Smooth muscle cell (in vitro differentiated cells): ENCODE measurements at regions not wholly inside any gene's neighbourhood (a gene's known extent, or its start where the extent isn't known, plus 50 kb on each side); places are given as distances from the start of the nearest gene placed in this dataset.
"Not testable (repeated sequence)": the region's sequence is repeated elsewhere in the genome, so short reads cannot be mapped to it uniquely, and the experiment has no call there.

ENCODE experiments used
- DNase-seq: peaks from one replicate; lab custom pipeline; 2025; ENCODE audit not compliant: unreplicated experiment; lab: John Stamatoyannopoulos, UW
- H2AFZ ChIP-seq: fragments of 200-600 bp; sonication (generic); 2 replicates; pipeline ENCODE4 v1.6.0; 2016; ENCODE audit warnings: antibody characterized with exemption, low read depth, mild to moderate bottlenecking
- H3F3A ChIP-seq: fragments of 200-600 bp; sonication (generic); 2 replicates; pipeline ENCODE4 v1.6.0; 2017; ENCODE audit warnings: antibody characterized with exemption, low read depth
- H3K27ac ChIP-seq: fragments of 200-600 bp; sonication (generic); 2 replicates; pipeline ENCODE4 v1.5.1; 2016; ENCODE audit warnings: low read depth, mild to moderate bottlenecking
- H3K27me3 ChIP-seq: fragments of 200-600 bp; sonication (generic); 2 replicates; pipeline ENCODE4 v1.6.1; 2016; ENCODE audit warnings: low read depth, mild to moderate bottlenecking
- H3K36me3 ChIP-seq: fragments of 200-600 bp; sonication (generic); 2 replicates; pipeline ENCODE4 v1.5.1; 2016; ENCODE audit warnings: low read depth
- H3K4me1 ChIP-seq: fragments of 200-600 bp; sonication (generic); 2 replicates; pipeline ENCODE4 v1.5.1; 2016; ENCODE audit warnings: low read depth
- H3K4me2 ChIP-seq: fragments of 200-600 bp; sonication (generic); 2 replicates; pipeline ENCODE4 v1.6.0; 2016; ENCODE audit warnings: mild to moderate bottlenecking
- H3K4me3 ChIP-seq: fragments of 200-600 bp; sonication (generic); 2 replicates; pipeline ENCODE4 v1.5.1; 2016; ENCODE audit warnings: mild to moderate bottlenecking
- H3K79me2 ChIP-seq: fragments of 200-600 bp; sonication (generic); 2 replicates; pipeline ENCODE4 v1.6.0; 2016; ENCODE audit warnings: low read depth, mild to moderate bottlenecking
- H3K9ac ChIP-seq: fragments of 200-600 bp; sonication (generic); 2 replicates; pipeline ENCODE4 v1.6.0; 2016; ENCODE audit warnings: low read depth
- H3K9me3 ChIP-seq: fragments of 200-600 bp; sonication (generic); replicated peaks from 2 replicates; pipeline ENCODE4 v1.5.1; 2016; ENCODE audit warnings: low read depth
- H4K20me1 ChIP-seq: fragments of 200-600 bp; sonication (generic); 2 replicates; pipeline ENCODE4 v1.6.0; 2016; ENCODE audit warnings: low read depth
- WGBS: methylation state at CpG from one replicate; pipeline ENCODE4 v1.1.7; 2016; ENCODE audit warnings: low lambda C conversion rate; 5-methylcytosine and 5-hydroxymethylcytosine counted together
- TF ChIP-seq, protein P1 (sequence below): fragments of 200-600 bp; sonication (generic); IDR thresholded peaks from 2 replicates; pipeline ENCODE4 v1.5.1; 2017; ENCODE audit warnings: borderline replicate concordance, mild to moderate bottlenecking, antibody characterized with exemption; ENCODE audit not compliant: insufficient read depth, poor library complexity, severe bottlenecking

DNA sequence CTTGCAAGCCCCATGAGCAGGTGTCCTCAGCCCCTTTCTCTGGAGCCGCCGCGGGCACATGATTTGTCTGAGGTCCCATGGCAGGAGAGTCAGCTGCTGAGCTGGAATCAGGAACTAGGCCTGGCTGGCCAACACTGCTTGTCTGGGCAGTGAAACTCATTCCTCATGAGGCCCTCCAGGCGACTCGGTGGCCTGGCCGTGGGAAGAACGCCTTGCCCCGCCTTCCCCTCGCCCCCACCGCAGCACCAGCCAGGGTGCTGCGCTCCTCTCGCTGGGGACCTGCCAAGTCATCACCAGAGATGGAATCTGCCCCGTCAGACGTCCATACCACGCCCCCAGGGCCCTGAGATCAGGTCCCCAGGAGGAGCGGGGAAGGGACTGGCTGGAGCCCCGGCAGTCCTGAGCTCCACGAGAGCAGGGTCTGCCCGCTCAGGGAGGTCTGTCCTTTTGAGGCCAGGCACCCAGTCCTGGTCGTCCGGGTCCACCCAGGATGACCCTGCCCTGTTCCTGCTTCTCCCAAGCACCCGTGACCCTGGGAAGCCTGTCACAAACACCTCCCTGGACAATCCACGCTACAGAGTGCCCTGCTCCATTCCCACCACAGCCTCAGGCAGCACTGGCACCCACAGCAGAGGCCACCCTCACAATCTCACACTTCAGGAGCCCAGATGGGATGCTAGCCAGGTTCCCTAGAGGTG, 5414.5 kb upstream of the TPTE start:
- not testable (repeated sequence) for H2AFZ ChIP-seq, DNase-seq, H3K36me3 ChIP-seq, H3K27me3 ChIP-seq, H4K20me1 ChIP-seq, H3K4me2 ChIP-seq, H3K79me2 ChIP-seq, H3K4me3 ChIP-seq, H3K9ac ChIP-seq, H3K27ac ChIP-seq, H3F3A ChIP-seq, H3K4me1 ChIP-seq, H3K9me3 ChIP-seq
- WGBS: 84% methylated on average over 4 of the region's 23 CpGs

DNA sequence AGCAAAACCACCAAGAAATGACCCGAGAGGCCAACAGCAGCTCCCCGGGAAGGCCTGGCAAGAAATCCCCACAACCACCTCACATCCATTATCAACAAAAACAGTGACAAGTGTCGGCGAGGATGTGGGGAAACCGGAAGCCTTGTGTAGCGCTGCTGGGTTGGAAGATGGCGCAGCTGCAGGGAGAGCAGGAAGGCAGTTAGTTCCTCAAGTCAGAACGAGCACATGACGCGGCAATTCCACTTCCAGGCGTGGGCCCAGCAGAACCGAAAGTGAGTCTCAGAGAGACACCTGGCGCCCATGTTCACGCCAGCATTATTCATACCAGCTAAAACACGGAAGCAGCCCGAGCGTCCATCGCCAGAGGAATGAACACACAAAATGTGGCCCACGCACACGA, 5413.7 kb upstream of the TPTE start:
- not testable (repeated sequence) for H3K79me2 ChIP-seq, H3K9me3 ChIP-seq, H3F3A ChIP-seq, H3K9ac ChIP-seq, DNase-seq, H3K4me2 ChIP-seq, H3K27ac ChIP-seq, H3K4me1 ChIP-seq, H3K27me3 ChIP-seq, H3K36me3 ChIP-seq, H3K4me3 ChIP-seq, H2AFZ ChIP-seq, H4K20me1 ChIP-seq
- no CpG with 5 or more reads among the region's 20 CpGs for WGBS

DNA sequence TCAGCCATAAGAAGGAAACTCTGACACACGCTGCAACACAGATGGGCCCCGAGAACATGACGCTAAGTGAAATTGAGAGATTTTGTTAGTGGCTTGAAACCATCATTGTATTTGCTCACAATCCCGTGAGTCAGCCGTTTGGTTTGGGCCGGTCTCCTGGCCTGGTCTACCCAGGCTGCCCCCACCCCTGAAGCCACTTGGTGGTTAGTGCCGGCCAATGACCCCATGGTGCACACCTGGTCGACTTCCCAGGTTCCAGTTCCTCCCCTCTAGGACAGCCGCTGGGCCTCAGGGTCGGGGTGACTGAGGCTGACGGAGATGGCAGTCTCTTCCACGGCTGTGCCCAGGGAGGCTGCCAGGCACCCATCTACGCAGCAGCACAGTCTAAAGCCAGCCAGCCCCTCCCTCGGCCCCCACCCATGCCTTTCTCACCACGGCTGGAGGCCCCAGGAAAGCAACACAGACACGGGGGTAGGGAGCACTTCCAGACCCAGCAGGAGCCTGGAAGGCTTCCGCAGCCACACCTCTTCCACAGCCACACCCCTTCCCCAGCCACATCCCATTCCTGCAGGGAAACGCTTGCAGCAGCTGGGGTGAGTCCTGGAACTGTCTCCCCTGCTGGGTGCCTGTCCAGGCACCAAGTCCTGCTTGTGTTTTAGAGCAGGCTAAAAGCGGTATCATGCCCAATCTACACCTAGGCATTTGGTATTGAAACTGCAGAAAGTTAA, 5413.2 kb upstream of the TPTE start:
- DNase-seq, H3K4me2 ChIP-seq, H4K20me1 ChIP-seq, H3K27ac ChIP-seq, H3K79me2 ChIP-seq, H3F3A ChIP-seq, H3K4me3 ChIP-seq, H3K36me3 ChIP-seq, H3K9me3 ChIP-seq, H3K4me1 ChIP-seq, H2AFZ ChIP-seq, H3K9ac ChIP-seq, H3K27me3 ChIP-seq: not testable (repeated sequence)
- WGBS: 22% methylated on average over 2 of the region's 19 CpGs

DNA sequence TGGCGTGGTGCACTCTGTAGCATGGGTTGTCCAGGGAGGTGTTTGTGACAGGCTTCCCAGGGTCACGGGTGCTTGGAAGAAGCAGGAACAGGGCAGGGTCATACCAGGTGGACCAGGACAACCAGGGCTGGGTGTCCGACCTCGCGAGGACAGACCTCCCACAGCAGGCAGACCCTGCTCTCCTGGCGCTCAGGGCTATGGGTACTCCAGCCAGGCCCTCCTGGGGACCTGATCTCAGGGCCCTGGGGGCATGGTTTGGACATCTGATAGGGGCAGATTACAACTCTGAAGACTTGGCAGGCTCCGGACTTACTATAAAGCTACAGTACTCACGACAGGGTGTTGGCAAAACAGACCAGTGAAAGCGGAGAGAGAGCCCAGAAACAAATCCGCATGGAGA, 5410.2 kb upstream of the TPTE start:
- H3K4me2 ChIP-seq, H3K4me3 ChIP-seq, H3K9ac ChIP-seq, H4K20me1 ChIP-seq, DNase-seq, H3K4me1 ChIP-seq, H3K36me3 ChIP-seq, H3F3A ChIP-seq, H3K27me3 ChIP-seq, H3K9me3 ChIP-seq, H3K27ac ChIP-seq, H2AFZ ChIP-seq, H3K79me2 ChIP-seq: not testable (repeated sequence)
- WGBS: 97% methylated on average over 6 of the region's 10 CpGs

DNA sequence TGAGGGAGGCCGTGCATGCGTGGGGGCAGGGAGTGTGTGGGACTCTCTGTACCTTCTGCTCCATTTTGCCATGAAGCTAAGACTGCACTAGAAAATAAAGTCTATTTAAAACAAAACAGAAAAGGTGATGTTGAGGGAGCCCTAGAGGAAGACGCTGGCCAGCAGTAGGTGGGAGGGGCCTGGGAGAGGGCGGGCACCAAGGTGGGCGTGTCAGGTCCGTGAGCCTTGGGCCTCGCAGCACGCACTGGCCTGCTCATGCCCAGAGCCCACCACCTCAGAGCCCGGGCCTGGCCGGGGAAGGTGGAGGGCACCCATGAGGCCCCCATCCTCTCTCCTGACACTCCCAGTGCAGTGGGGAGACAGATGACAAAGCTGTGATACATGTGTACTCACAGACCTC, 5408.3 kb upstream of the TPTE start:
- not testable (repeated sequence) for H3K36me3 ChIP-seq, H3K79me2 ChIP-seq
- WGBS: no CpG with 5 or more reads among the region's 10 CpGs

DNA sequence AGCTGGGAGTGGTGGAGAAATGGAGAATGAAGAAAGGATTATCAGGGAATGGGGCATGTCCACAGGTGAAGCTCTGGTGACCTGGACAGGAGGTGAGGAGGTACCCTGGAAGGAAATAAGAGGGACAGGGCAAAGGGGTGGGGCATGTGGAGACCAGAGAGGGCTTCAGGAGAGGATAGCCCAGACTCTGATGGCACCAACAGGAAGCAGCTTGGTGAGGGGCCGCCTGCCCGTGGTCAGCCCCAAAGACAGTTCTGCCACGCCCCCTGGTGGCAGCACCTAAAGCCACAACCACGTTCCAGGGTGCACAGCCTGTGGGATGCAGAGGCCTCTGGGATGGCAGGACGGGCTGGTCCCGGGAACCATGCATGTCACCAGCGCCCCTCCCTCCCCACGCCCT, 5406.9 kb upstream of the TPTE start:
- not testable (repeated sequence) for H3K36me3 ChIP-seq, H2AFZ ChIP-seq, H3K27ac ChIP-seq, H3K4me3 ChIP-seq, H3K4me1 ChIP-seq, H3F3A ChIP-seq, H3K9ac ChIP-seq, H3K4me2 ChIP-seq, H3K9me3 ChIP-seq, H3K79me2 ChIP-seq, H3K27me3 ChIP-seq, H4K20me1 ChIP-seq, DNase-seq
- TF ChIP-seq, protein P1, sequence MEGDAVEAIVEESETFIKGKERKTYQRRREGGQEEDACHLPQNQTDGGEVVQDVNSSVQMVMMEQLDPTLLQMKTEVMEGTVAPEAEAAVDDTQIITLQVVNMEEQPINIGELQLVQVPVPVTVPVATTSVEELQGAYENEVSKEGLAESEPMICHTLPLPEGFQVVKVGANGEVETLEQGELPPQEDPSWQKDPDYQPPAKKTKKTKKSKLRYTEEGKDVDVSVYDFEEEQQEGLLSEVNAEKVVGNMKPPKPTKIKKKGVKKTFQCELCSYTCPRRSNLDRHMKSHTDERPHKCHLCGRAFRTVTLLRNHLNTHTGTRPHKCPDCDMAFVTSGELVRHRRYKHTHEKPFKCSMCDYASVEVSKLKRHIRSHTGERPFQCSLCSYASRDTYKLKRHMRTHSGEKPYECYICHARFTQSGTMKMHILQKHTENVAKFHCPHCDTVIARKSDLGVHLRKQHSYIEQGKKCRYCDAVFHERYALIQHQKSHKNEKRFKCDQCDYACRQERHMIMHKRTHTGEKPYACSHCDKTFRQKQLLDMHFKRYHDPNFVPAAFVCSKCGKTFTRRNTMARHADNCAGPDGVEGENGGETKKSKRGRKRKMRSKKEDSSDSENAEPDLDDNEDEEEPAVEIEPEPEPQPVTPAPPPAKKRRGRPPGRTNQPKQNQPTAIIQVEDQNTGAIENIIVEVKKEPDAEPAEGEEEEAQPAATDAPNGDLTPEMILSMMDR: peak; percentile 10
- no CpG with 5 or more reads among the region's 8 CpGs for WGBS

More for the DNA sequence above, 5408.3 kb upstream of the TPTE start:
- H3K9me3 ChIP-seq, H3K4me3 ChIP-seq, H3K27ac ChIP-seq, H3K4me2 ChIP-seq, H3K4me1 ChIP-seq, H3F3A ChIP-seq, H2AFZ ChIP-seq, DNase-seq, H3K27me3 ChIP-seq, H3K9ac ChIP-seq, H4K20me1 ChIP-seq: not testable (repeated sequence)

DNA sequence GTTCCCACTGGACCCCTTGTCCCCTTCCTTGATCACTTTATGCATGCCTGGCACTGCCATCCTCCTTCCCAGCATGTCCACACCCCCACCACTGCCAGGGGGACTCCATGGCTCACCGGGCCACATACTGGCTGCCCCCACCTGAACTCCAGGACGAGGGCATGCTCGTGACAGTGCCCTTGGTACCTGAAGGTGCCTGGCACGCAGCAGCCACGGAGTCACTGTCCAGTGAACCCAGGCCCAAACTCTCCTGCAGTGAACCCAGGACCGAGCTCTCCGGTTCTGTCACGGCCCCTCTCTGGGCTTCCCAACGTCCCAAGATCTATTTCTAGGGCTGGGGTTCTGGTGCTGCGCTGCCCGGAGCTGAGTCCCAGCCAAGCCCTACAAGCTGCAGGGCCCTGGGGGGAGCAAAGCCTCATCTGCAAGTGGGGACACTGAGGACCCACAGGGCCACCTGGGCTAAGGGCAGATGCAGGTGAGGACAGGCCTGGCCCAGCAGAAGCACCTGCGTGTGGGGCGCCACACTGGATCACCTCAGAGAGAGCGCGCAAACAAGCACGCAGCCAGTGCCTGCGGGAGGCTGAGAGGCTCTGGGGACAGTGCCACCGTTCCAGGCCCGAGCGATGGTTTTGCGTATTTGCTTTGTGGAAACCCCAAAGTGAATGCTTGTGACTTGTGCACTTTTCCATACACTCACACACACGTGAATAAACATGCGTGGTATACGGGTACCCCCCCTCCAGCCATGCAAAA, 5406.3 kb upstream of the TPTE start:
- 89% methylated on average over 12 of the region's 24 CpGs for WGBS
- not testable (repeated sequence) for H2AFZ ChIP-seq, DNase-seq, H3K4me3 ChIP-seq, H4K20me1 ChIP-seq, H3K36me3 ChIP-seq, H3K4me1 ChIP-seq, H3K27me3 ChIP-seq, H3F3A ChIP-seq, H3K4me2 ChIP-seq, H3K27ac ChIP-seq, H3K9me3 ChIP-seq, H3K79me2 ChIP-seq, H3K9ac ChIP-seq
